H1 (cell line): ENCODE measurements at regions not wholly inside any gene's neighbourhood (a gene's known extent, or its start where the extent isn't known, plus 50 kb on each side); places are given as distances from the start of the nearest gene placed in this dataset.

ENCODE experiments used
- CTCF ChIA-PET: fragments of 300-600 bp; sonication (Branson Sonifier 250); formaldehyde crosslinking; loops from one replicate; lab custom pipeline; 2021; ENCODE audit not compliant: partially characterized antibody; lab: Charles Lee
- POLR2A ChIA-PET: fragments of 300-600 bp; sonication (Branson Sonifier 250); formaldehyde crosslinking; loops from one replicate; lab custom pipeline; 2021; ENCODE audit warnings: inconsistent platforms; ENCODE audit not compliant: partially characterized antibody; lab: Charles Lee
- DNase-seq, 2 experiments: peaks; one replicate each; pipeline versions ENCODE4 v3.0.0 to v3.0.0-alpha.2; 2010 to 2022; ENCODE audit warnings: low spot score in 2 of 2, low read depth in 1 of 2, mixed read lengths in 1 of 2
- FAIRE-seq: peaks from 2 replicates; lab custom pipeline; 2011; peaks lifted over from hg19 to GRCh38; lab: Jason Lieb, UNC
- H2AFZ ChIP-seq: 2 replicates; pipeline ENCODE4 v1.8.1; 2012; ENCODE audit warnings: low read length, inconsistent platforms
- H2AK5ac ChIP-seq: 2 replicates; pipeline ENCODE4 v1.6.1; 2013; ENCODE audit warnings: low read depth, low read length
- H2BK120ac ChIP-seq: replicated peaks from 2 replicates; pipeline ENCODE3; 2013; ENCODE audit warnings: low read depth, low read length, inconsistent platforms
- H2BK12ac ChIP-seq: 2 replicates; pipeline ENCODE4 v1.6.1; 2013; ENCODE audit warnings: low read depth, low read length
- H2BK15ac ChIP-seq: 2 replicates; pipeline ENCODE4 v1.6.1; 2013; ENCODE audit warnings: low read length
- H2BK20ac ChIP-seq: 2 replicates; pipeline ENCODE4 v1.6.1; 2013; ENCODE audit warnings: low read length
- H2BK5ac ChIP-seq: 2 replicates; pipeline ENCODE4 v1.6.1; 2013; ENCODE audit warnings: low read depth, low read length
- H3K14ac ChIP-seq: 2 replicates; pipeline ENCODE4 v1.6.1; 2013; ENCODE audit warnings: inconsistent platforms; ENCODE audit not compliant: insufficient read length
- H3K18ac ChIP-seq: 2 replicates; pipeline ENCODE4 v1.6.1; 2013; ENCODE audit warnings: low read length; ENCODE audit errors: extremely low read depth
- H3K23ac ChIP-seq: 2 replicates; pipeline ENCODE4 v1.6.1; 2013; ENCODE audit warnings: inconsistent platforms; ENCODE audit not compliant: insufficient read length
- H3K23me2 ChIP-seq: 2 replicates; pipeline ENCODE4 v1.6.1; 2013; ENCODE audit warnings: low read depth, low read length
- H3K27ac ChIP-seq: 2 replicates; pipeline ENCODE4 v1.6.1; 2011; ENCODE audit warnings: low read depth, low read length, inconsistent platforms
- H3K27me3 ChIP-seq, 4 experiments: replicated peaks in 1 of 4; 1 replicate in 1 of 4; 2 replicates in 3 of 4; pipeline versions ENCODE4 v1.6.1 to v1.8.1; 2011 to 2013; ENCODE audit warnings: low read length in 3 of 4, mild to moderate bottlenecking in 3 of 4, inconsistent platforms in 2 of 4, mixed read lengths in 2 of 4, moderate library complexity in 1 of 4; ENCODE audit not compliant: control insufficient read depth in 3 of 4, insufficient read depth in 3 of 4; ENCODE audit errors: extremely low read depth in 1 of 4
- H3K36me3 ChIP-seq, 4 experiments: 2 replicates each; pipeline versions ENCODE4 v1.6.1 to v1.8.1; 2011 to 2013; ENCODE audit warnings: mild to moderate bottlenecking in 4 of 4, low read length in 3 of 4, moderate library complexity in 2 of 4, control low read depth in 1 of 4, inconsistent platforms in 1 of 4; ENCODE audit not compliant: insufficient read depth in 4 of 4, control insufficient read depth in 2 of 4
- H3K4ac ChIP-seq: replicated peaks from 2 replicates; pipeline ENCODE3; 2013; ENCODE audit warnings: low read length, low read depth, mixed read lengths, inconsistent platforms; ENCODE audit not compliant: insufficient read length
- H3K4me1 ChIP-seq, 4 experiments: replicated peaks in 1 of 4; 1 replicate in 1 of 4; 2 replicates in 3 of 4; pipeline versions ENCODE4 v1.6.1 to v1.8.1; 2011 to 2013; ENCODE audit warnings: low read length in 3 of 4, inconsistent platforms in 2 of 4, mixed read lengths in 1 of 4; ENCODE audit not compliant: insufficient read depth in 4 of 4, control insufficient read depth in 3 of 4
- H3K4me2 ChIP-seq, 2 experiments: 2 replicates each; pipeline versions ENCODE4 v1.6.1 to v1.8.1; 2011 to 2013; ENCODE audit warnings: low read depth in 2 of 2, low read length in 2 of 2, control low read depth in 1 of 2, inconsistent platforms in 1 of 2, mild to moderate bottlenecking in 1 of 2; ENCODE audit not compliant: insufficient read depth in 1 of 2
- H3K4me3 ChIP-seq, 4 experiments: fragments of 200-600, 300-600 bp in 1 of 4; sonication (generic), shearing (Covaris generic), sonication (Bioruptor Twin) in 1 of 4; 2 replicates each; pipeline versions ENCODE4 v1.5.1 to v1.8.1; 2011 to 2016; ENCODE audit warnings: low read length in 4 of 4, low read depth in 3 of 4, control low read depth in 2 of 4, inconsistent platforms in 2 of 4, mild to moderate bottlenecking in 2 of 4, mixed read lengths in 1 of 4, moderate library complexity in 1 of 4; ENCODE audit not compliant: insufficient read depth in 2 of 4; ENCODE audit errors: extremely low read depth in 1 of 4
- H3K56ac ChIP-seq: replicated peaks from 2 replicates; pipeline ENCODE3; 2013; ENCODE audit warnings: low read depth, mild to moderate bottlenecking, mixed read lengths, low read length, inconsistent platforms; ENCODE audit not compliant: insufficient read length
- H3K79me1 ChIP-seq: 2 replicates; pipeline ENCODE4 v1.6.1; 2013; ENCODE audit warnings: low read depth, low read length, control low read depth
- H3K79me2 ChIP-seq, 2 experiments: 2 replicates each; pipeline versions ENCODE4 v1.6.1 to v1.8.1; 2012 to 2013; ENCODE audit warnings: low read length in 2 of 2, mild to moderate bottlenecking in 2 of 2, inconsistent platforms in 1 of 2; ENCODE audit not compliant: insufficient read depth in 2 of 2, control insufficient read depth in 1 of 2
- H3K9ac ChIP-seq, 4 experiments: replicated peaks in 1 of 4; 1 replicate in 1 of 4; 2 replicates in 3 of 4; pipeline versions ENCODE4 v1.6.1 to v1.8.1; 2011 to 2013; ENCODE audit warnings: low read depth in 3 of 4, low read length in 3 of 4, control low read depth in 2 of 4, mild to moderate bottlenecking in 2 of 4, moderate library complexity in 2 of 4, inconsistent platforms in 1 of 4; ENCODE audit errors: extremely low read depth in 1 of 4
- H3K9me3 ChIP-seq, 2 experiments: 2 replicates each; pipeline versions ENCODE4 v1.6.1 to v1.8.1; 2012 to 2013; ENCODE audit warnings: mild to moderate bottlenecking in 2 of 2, moderate library complexity in 2 of 2, control low read depth in 1 of 2, inconsistent platforms in 1 of 2, low read depth in 1 of 2, low read length in 1 of 2, mixed read lengths in 1 of 2; ENCODE audit not compliant: insufficient read depth in 2 of 2
- H4K20me1 ChIP-seq, 2 experiments: replicated peaks in 1 of 2; 2 replicates each; pipeline versions ENCODE3 to v1.8.1; 2011 to 2013; ENCODE audit warnings: inconsistent platforms in 2 of 2, low read length in 2 of 2, mild to moderate bottlenecking in 1 of 2; ENCODE audit not compliant: insufficient read depth in 2 of 2, control insufficient read depth in 1 of 2
- H4K5ac ChIP-seq: 2 replicates; pipeline ENCODE4 v1.6.1; 2013; ENCODE audit warnings: low read length, low read depth, mixed read lengths, inconsistent platforms; ENCODE audit not compliant: insufficient read length
- H4K8ac ChIP-seq: 2 replicates; pipeline ENCODE4 v1.8.0; 2013; ENCODE audit warnings: mild to moderate bottlenecking, moderate library complexity, low read length, inconsistent platforms; ENCODE audit not compliant: insufficient read depth; ENCODE audit errors: extremely low read depth
- H4K91ac ChIP-seq: replicated peaks from 2 replicates; pipeline ENCODE3; 2013; ENCODE audit warnings: low read length, mixed read lengths, inconsistent platforms; ENCODE audit not compliant: insufficient read length
- EP300 ChIP-seq, 2 experiments: IDR thresholded peaks; 1 replicate in 1 of 2; 2 replicates in 1 of 2; pipeline ENCODE4 v1.6.1; 2011 to 2012; ENCODE audit warnings: low read depth in 2 of 2, low read length in 2 of 2, mild to moderate bottlenecking in 2 of 2, borderline replicate concordance in 1 of 2, inconsistent platforms in 1 of 2, moderate library complexity in 1 of 2
- WGBS, 2 experiments: shearing (Covaris generic) in 1 of 2; methylation state at CpG; one replicate each; pipeline versions ENCODE4 v1.1.6 to v1.1.7; 2013 to 2015; ENCODE audit warnings: low lambda C conversion rate in 2 of 2, mixed read lengths in 2 of 2, inconsistent platforms in 1 of 2, low coverage in 1 of 2, missing lambda C conversion rate in 1 of 2; ENCODE audit not compliant: insufficient replicate concordance in 2 of 2, insufficient coverage in 1 of 2, insufficient read length in 1 of 2; ENCODE audit errors: extremely low coverage in 1 of 2, missing lambda C conversion rate in 1 of 2; 5-methylcytosine and 5-hydroxymethylcytosine counted together

- no peak overlapping the region for H2AK5ac ChIP-seq
- H3K4me2 ChIP-seq = no peak overlapping the region
- no peaks in the 10 kb centered on the region for H3K27me3 ChIP-seq
- H3K79me1 ChIP-seq = no peaks in the 10 kb centered on the region
- H3K4ac ChIP-seq = no peak overlapping the region
- H3K36me3 ChIP-seq = no peaks in the 10 kb centered on the region
- H3K23ac ChIP-seq = no peak overlapping the region
- ChIA-PET POLR2A (no interaction called here), CTCF (no interaction called here)
- H3K56ac ChIP-seq = no peak overlapping the region
- no peak overlapping the region for H3K9ac ChIP-seq
- no peaks in the 10 kb centered on the region for H3K4me1 ChIP-seq
- no peak for DNase-seq
- TF ChIP-seq EP300 (IDR thresholded peaks at IDR 0.05; ENCODE audit: borderline replicate concordance in 1 of 2, low read depth in 2 of 2, low read length in 2 of 2) = no peak
- no peak overlapping the region for H2BK5ac ChIP-seq
- no peak overlapping the region for H3K14ac ChIP-seq
- no peak overlapping the region for H2AFZ ChIP-seq
- H4K8ac ChIP-seq = no peak overlapping the region
- no peak overlapping the region for H3K27ac ChIP-seq
- H3K23me2 ChIP-seq = no peaks in the 10 kb centered on the region
- H4K91ac ChIP-seq = no peak overlapping the region
- H4K5ac ChIP-seq = no peak overlapping the region
- no peaks in the 10 kb centered on the region for H3K79me2 ChIP-seq
- no peaks in the 10 kb centered on the region for H4K20me1 ChIP-seq
- H2BK20ac ChIP-seq = no peak overlapping the region
- no peak overlapping the region for H2BK12ac ChIP-seq
- no peaks in the 10 kb centered on the region for H3K9me3 ChIP-seq
- H2BK15ac ChIP-seq = no peak overlapping the region
- 83% methylated on average over 1 of the region's 1 CpG; no CpG with 5 or more reads in 1 of the 2 experiments for WGBS, 2 experiments
- H3K4me3 ChIP-seq = no peak overlapping the region
- FAIRE-seq = no peak
- H3K18ac ChIP-seq = no peak overlapping the region
- H2BK120ac ChIP-seq = no peak overlapping the region
These were observed 142.2 kb upstream of the SEMA3A start for GRCh38 chr7:84336766-84337165.
